ENCODE measurements at regions not wholly inside any gene's neighbourhood (a gene's known extent, or its start where the extent isn't known, plus 50 kb on each side); places are given as distances from the start of the nearest gene placed in this dataset.

DNA sequence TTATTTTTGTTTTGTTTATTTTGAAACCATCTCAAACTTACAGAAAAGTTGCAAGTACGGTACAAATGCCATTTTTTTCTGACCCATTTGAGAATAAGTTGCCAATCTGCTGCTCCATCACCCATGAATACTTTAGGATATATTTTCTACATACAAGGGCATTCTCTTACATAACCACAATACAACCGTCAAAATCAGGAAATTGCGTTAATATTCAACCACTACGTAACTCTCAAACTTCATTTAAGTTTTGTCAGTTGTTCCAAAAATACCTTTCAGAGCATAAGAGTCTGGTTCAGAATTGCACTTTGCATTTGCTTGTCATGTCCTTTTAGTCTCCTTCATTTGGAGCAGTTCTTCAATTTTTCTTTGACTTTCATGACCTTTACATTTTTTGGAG, 194.3 kb upstream of the BDNF start:
- no peak for TF ChIP-seq TARDBP (IDR thresholded peaks at IDR 0.05; ENCODE audit: borderline replicate concordance)
- TF ChIP-seq SMAD1 (IDR thresholded peaks at IDR 0.05; ENCODE audit: low read depth, partially characterized antibody), result no peak
- TF ChIP-seq MEF2B (IDR thresholded peaks at IDR 0.05; ENCODE audit: partially characterized antibody, poor library complexity, severe bottlenecking), result peak; percentile 32
- TF ChIP-seq, protein P1, sequence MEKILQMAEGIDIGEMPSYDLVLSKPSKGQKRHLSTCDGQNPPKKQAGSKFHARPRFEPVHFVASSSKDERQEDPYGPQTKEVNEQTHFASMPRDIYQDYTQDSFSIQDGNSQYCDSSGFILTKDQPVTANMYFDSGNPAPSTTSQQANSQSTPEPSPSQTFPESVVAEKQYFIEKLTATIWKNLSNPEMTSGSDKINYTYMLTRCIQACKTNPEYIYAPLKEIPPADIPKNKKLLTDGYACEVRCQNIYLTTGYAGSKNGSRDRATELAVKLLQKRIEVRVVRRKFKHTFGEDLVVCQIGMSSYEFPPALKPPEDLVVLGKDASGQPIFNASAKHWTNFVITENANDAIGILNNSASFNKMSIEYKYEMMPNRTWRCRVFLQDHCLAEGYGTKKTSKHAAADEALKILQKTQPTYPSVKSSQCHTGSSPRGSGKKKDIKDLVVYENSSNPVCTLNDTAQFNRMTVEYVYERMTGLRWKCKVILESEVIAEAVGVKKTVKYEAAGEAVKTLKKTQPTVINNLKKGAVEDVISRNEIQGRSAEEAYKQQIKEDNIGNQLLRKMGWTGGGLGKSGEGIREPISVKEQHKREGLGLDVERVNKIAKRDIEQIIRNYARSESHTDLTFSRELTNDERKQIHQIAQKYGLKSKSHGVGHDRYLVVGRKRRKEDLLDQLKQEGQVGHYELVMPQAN (conservative IDR thresholded peaks at IDR 0.05), result no peak
- TF ChIP-seq RELA (IDR thresholded peaks at IDR 0.05; ENCODE audit: borderline replicate concordance, partially characterized antibody), result no peak
- no peak for TF ChIP-seq RB1 (IDR thresholded peaks at IDR 0.05; ENCODE audit: borderline replicate concordance)
- SMC1A ChIA-PET (ENCODE audit: uncharacterized antibody, unreplicated experiment), result no interaction called here
- ATAC-seq, result peak; percentile 81
- H3K9me3 ChIP-seq (replicated peaks; ENCODE audit: control insufficient read depth, insufficient read depth, low read length), result no peaks in the 10 kb centered on the region
- 67% methylated on average over 4 of the region's 4 CpGs for WGBS (ENCODE audit: insufficient coverage, insufficient replicate concordance, low lambda C conversion rate, missing lambda C conversion rate)
- FAIRE-seq, result no peak
- no peak overlapping the region for H3K27ac ChIP-seq (ENCODE audit: control insufficient read depth, insufficient read depth)
- H3K4me1 ChIP-seq (ENCODE audit: control insufficient read depth, insufficient read depth, low read length), result no peaks in the 10 kb centered on the region
- DNase-seq (ENCODE audit: low read depth, low spot score), result no peak
- RAD21 ChIA-PET (ENCODE audit: unreplicated experiment), result no interaction called here
- H3K4me3 ChIP-seq, result no peak overlapping the region
- POLR2A ChIA-PET, result no interaction called here
- CTCF ChIA-PET, result no interaction called here
- BruUV-seq (replicated peaks), result no TSS peak
- H4K20me1 ChIP-seq (ENCODE audit: control insufficient read depth, insufficient read depth), result no peaks in the 10 kb centered on the region
- no peak overlapping the region for H3K4me2 ChIP-seq (ENCODE audit: control insufficient read depth, insufficient read depth)
- H3K27me3 ChIP-seq (replicated peaks in 1 of 2; ENCODE audit: control insufficient read depth in 2 of 2, insufficient read depth in 2 of 2, low read length in 1 of 2), result no peaks in the 10 kb centered on the region
- in situ Hi-C loops (cut with MboI) (no loop called here), intact Hi-C loops (cut with micrococcal nuclease; ENCODE audit: unreplicated experiment) (no loop called here)
- no peaks in the 10 kb centered on the region for H3K36me3 ChIP-seq (ENCODE audit: control insufficient read depth in 2 of 2, insufficient read depth in 2 of 2, low read length in 1 of 2)
- H2AFZ ChIP-seq (ENCODE audit: control insufficient read depth, low read depth, low read length), result no peak overlapping the region
- no peaks in the 10 kb centered on the region for H3K79me2 ChIP-seq (ENCODE audit: control insufficient read depth, insufficient read depth, low read length)
- no peak overlapping the region for H3K9ac ChIP-seq (ENCODE audit: control insufficient read depth, insufficient read depth, low read length)

DNA sequence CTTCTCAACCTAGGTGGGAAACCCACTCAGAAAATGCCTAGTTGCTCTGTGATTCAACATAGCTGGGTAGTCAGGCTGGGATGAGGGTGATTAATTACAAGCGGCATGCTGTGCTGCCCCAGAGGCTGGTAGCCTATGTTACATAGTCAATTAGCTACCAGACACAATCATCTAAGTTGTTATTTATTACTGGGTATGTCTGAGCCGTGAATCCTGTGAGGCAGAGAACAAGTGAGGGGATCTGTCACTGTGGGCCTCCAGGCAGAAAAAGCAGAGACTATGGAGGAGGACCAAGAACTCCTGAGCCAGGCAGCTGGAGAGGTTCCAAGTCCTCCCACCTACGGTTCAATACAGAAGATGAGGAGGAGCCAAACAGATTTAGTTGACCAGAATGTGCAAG, 186.6 kb upstream of the BDNF start:
- H3K79me2 ChIP-seq (ENCODE audit: control insufficient read depth, insufficient read depth, low read length), result no peaks in the 10 kb centered on the region
- BruUV-seq (replicated peaks), result no TSS peak
- TF ChIP-seq PAX8 (IDR thresholded peaks at IDR 0.05) (no peak), SPI1 (IDR thresholded peaks at IDR 0.05; ENCODE audit: borderline replicate concordance, insufficient read depth, low read depth, low read length) (no peak), ETV6 (conservative IDR thresholded peaks at IDR 0.05 in 1 of 2, IDR thresholded peaks at IDR 0.05 in 1 of 2; ENCODE audit: borderline replicate concordance in 1 of 2, low read depth in 1 of 2) (no peak), CHD1 (IDR thresholded peaks at IDR 0.05; ENCODE audit: low read depth, low read length) (no peak), KLF5 (IDR thresholded peaks at IDR 0.05; ENCODE audit: partially characterized antibody) (no peak), CBX3 (IDR thresholded peaks at IDR 0.05; ENCODE audit: borderline replicate concordance, low read depth) (no peak), RB1 (IDR thresholded peaks at IDR 0.05; ENCODE audit: borderline replicate concordance) (no peak), FOXK2 (IDR thresholded peaks at IDR 0.05) (no peak), MEF2A (IDR thresholded peaks at IDR 0.05; ENCODE audit: insufficient read depth, low read depth, low read length) (no peak), POLR2AphosphoS5 (IDR thresholded peaks at IDR 0.05; ENCODE audit: low read length) (no peak)
- TF ChIP-seq, protein P2, sequence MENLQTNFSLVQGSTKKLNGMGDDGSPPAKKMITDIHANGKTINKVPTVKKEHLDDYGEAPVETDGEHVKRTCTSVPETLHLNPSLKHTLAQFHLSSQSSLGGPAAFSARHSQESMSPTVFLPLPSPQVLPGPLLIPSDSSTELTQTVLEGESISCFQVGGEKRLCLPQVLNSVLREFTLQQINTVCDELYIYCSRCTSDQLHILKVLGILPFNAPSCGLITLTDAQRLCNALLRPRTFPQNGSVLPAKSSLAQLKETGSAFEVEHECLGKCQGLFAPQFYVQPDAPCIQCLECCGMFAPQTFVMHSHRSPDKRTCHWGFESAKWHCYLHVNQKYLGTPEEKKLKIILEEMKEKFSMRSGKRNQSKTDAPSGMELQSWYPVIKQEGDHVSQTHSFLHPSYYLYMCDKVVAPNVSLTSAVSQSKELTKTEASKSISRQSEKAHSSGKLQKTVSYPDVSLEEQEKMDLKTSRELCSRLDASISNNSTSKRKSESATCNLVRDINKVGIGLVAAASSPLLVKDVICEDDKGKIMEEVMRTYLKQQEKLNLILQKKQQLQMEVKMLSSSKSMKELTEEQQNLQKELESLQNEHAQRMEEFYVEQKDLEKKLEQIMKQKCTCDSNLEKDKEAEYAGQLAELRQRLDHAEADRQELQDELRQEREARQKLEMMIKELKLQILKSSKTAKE (IDR thresholded peaks at IDR 0.05; ENCODE audit: low read depth, poor library complexity, severe bottlenecking), result no peak

More for the DNA sequence above, 186.6 kb upstream of the BDNF start:
- intact Hi-C loops (cut with micrococcal nuclease; ENCODE audit: unreplicated experiment) (no loop called here), in situ Hi-C loops (cut with MboI) (no loop called here)
- no peaks in the 10 kb centered on the region for H3K36me3 ChIP-seq (ENCODE audit: control insufficient read depth in 2 of 2, insufficient read depth in 2 of 2, low read length in 1 of 2)
- no peaks in the 10 kb centered on the region for H3K9me3 ChIP-seq (replicated peaks; ENCODE audit: control insufficient read depth, insufficient read depth, low read length)
- WGBS (ENCODE audit: insufficient coverage, insufficient replicate concordance, low lambda C conversion rate, missing lambda C conversion rate), result 0% methylated on average over 3 of the region's 3 CpGs
- no peak for FAIRE-seq
- H3K4me3 ChIP-seq, result no peak overlapping the region
- no peak for DNase-seq (ENCODE audit: low read depth, low spot score)
- no peak overlapping the region for H3K27ac ChIP-seq (ENCODE audit: control insufficient read depth, insufficient read depth)
- H3K27me3 ChIP-seq (replicated peaks in 1 of 2; ENCODE audit: control insufficient read depth in 2 of 2, insufficient read depth in 2 of 2, low read length in 1 of 2), result no peaks in the 10 kb centered on the region
- ATAC-seq, result no peak
- no peak overlapping the region for H2AFZ ChIP-seq (ENCODE audit: control insufficient read depth, low read depth, low read length)
- POLR2A ChIA-PET, result no interaction called here
- H3K9ac ChIP-seq (ENCODE audit: control insufficient read depth, insufficient read depth, low read length), result no peak overlapping the region
- H4K20me1 ChIP-seq (ENCODE audit: control insufficient read depth, insufficient read depth), result no peaks in the 10 kb centered on the region
- SMC1A ChIA-PET (ENCODE audit: uncharacterized antibody, unreplicated experiment), result no interaction called here
- H3K4me1 ChIP-seq (ENCODE audit: control insufficient read depth, insufficient read depth, low read length), result peaks cover 9% of the 10 kb centered on the region
- no peak overlapping the region for H3K4me2 ChIP-seq (ENCODE audit: control insufficient read depth, insufficient read depth)
- CTCF ChIA-PET, result interaction anchor here (1.4 kb wide), 1 partner anchor 9 kb away, joined by 3 read pairs; no protein-coding TSS in a partner anchor
- RAD21 ChIA-PET (ENCODE audit: unreplicated experiment), result no interaction called here
